A673 (cell line): ENCODE measurements at regions not wholly inside any gene's neighbourhood (a gene's known extent, or its start where the extent isn't known, plus 50 kb on each side); places are given as distances from the start of the nearest gene placed in this dataset.

Experiments
- EZH2 ChIP-seq: fragments of 200-600 bp; sonication (generic); IDR thresholded peaks from 2 replicates; pipeline ENCODE4 v1.6.1; 2017; ENCODE audit warnings: borderline replicate concordance, low read depth, mild to moderate bottlenecking, mixed read lengths, antibody characterized with exemption, low read length; ENCODE audit not compliant: poor library complexity, severe bottlenecking
- TF ChIP-seq, protein P1 (sequence below): fragments of 300-800, 200-600 bp; sonication (generic); conservative IDR thresholded peaks from 2 replicates; pipeline ENCODE4 v1.5.1; 2017; ENCODE audit warnings: low read depth, mild to moderate bottlenecking, antibody characterized with exemption, low read length, moderate library complexity, mixed read lengths

DNA sequence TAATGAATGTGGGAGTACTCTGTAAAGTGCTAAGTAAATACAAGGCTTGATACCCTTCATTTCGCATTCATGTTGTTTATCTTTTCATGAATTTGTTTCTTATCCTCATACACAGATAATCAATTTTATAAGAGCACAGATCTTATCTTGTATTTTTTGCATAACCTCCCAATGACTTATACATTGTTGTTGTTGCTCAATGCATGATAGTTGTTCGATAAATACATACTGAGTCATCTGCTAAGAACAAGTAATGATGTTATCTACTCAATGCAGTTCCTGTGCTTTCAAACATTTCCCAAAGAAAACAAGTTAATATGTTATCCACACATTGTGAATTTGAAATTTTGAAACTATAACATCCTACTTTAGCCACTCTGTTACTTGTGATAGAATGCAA lies 60.7 kb downstream of the TAF11L14 start:
- TF ChIP-seq, protein P1, sequence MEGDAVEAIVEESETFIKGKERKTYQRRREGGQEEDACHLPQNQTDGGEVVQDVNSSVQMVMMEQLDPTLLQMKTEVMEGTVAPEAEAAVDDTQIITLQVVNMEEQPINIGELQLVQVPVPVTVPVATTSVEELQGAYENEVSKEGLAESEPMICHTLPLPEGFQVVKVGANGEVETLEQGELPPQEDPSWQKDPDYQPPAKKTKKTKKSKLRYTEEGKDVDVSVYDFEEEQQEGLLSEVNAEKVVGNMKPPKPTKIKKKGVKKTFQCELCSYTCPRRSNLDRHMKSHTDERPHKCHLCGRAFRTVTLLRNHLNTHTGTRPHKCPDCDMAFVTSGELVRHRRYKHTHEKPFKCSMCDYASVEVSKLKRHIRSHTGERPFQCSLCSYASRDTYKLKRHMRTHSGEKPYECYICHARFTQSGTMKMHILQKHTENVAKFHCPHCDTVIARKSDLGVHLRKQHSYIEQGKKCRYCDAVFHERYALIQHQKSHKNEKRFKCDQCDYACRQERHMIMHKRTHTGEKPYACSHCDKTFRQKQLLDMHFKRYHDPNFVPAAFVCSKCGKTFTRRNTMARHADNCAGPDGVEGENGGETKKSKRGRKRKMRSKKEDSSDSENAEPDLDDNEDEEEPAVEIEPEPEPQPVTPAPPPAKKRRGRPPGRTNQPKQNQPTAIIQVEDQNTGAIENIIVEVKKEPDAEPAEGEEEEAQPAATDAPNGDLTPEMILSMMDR: no peak
- TF ChIP-seq EZH2: no peak
